GM23338 (cell line): ENCODE measurements at regions not wholly inside any gene's neighbourhood (a gene's known extent, or its start where the extent isn't known, plus 50 kb on each side); places are given as distances from the start of the nearest gene placed in this dataset.

Experiments
- CREB1 ChIP-seq: fragments of 250-450 bp; sonication (Bioruptor Pico); IDR thresholded peaks from 2 replicates; pipeline ENCODE4 v1.5.0; 2020; ENCODE audit warnings: low read depth, mild to moderate bottlenecking, moderate library complexity
- CTCF ChIP-seq, 2 experiments: fragments of 200-600 bp in 1 of 2; sonication (generic) in 1 of 2; conservative IDR thresholded peaks; 2 replicates each; pipeline versions ENCODE4 v1.5.1 to v1.6.1; 2016 to 2017; ENCODE audit warnings: antibody characterized with exemption in 2 of 2, low read depth in 2 of 2, mild to moderate bottlenecking in 2 of 2, moderate library complexity in 1 of 2
- ETS1 ChIP-seq: IDR thresholded peaks from 2 replicates; pipeline ENCODE4 v1.6.1; 2016; ENCODE audit warnings: antibody characterized with exemption
- EZH2 ChIP-seq: fragments of 200-600 bp; sonication (generic); IDR thresholded peaks from one replicate; pipeline ENCODE4 v1.8.0; 2017; ENCODE audit warnings: antibody characterized with exemption, mild to moderate bottlenecking, low read depth; ENCODE audit not compliant: unreplicated experiment
- EZH2phosphoT487 ChIP-seq: fragments of 200-600 bp; sonication (generic); IDR thresholded peaks from one replicate; pipeline ENCODE4 v1.8.1; 2018; ENCODE audit warnings: antibody characterized with exemption; ENCODE audit not compliant: unreplicated experiment
- NANOG ChIP-seq: IDR thresholded peaks from 2 replicates; pipeline ENCODE4 v1.6.1; 2016; ENCODE audit warnings: antibody characterized with exemption, borderline replicate concordance
- POLR2AphosphoS5 ChIP-seq: IDR thresholded peaks from 2 replicates; pipeline ENCODE4 v1.6.1; 2016; ENCODE audit warnings: antibody characterized with exemption, low read depth
- REST ChIP-seq: IDR thresholded peaks from one replicate; pipeline ENCODE4 v1.6.1; 2018; ENCODE audit warnings: antibody characterized with exemption; ENCODE audit not compliant: unreplicated experiment
- STAT1 ChIP-seq: IDR thresholded peaks from one replicate; pipeline ENCODE4 v1.6.1; 2016; ENCODE audit warnings: antibody characterized with exemption; ENCODE audit not compliant: unreplicated experiment
- ZNF114 ChIP-seq: fragments of 250-450 bp; sonication (Bioruptor Pico); IDR thresholded peaks from 2 replicates; pipeline ENCODE4 v1.5.0; 2020; ENCODE audit warnings: mild to moderate bottlenecking, moderate library complexity
- ZNF331 ChIP-seq: fragments of 250-450 bp; sonication (Bioruptor Pico); IDR thresholded peaks from 2 replicates; pipeline ENCODE4 v1.5.0; 2020; ENCODE audit warnings: low read depth, mild to moderate bottlenecking, moderate library complexity
- ZNF462 ChIP-seq: fragments of 250-450 bp; sonication (Bioruptor Pico); IDR thresholded peaks from 2 replicates; pipeline ENCODE4 v1.5.0; 2020; ENCODE audit warnings: mild to moderate bottlenecking, moderate library complexity

- TF ChIP-seq CTCF (conservative IDR thresholded peaks at IDR 0.05; ENCODE audit: low read depth in 2 of 2) = no peak
- no peak for TF ChIP-seq EZH2phosphoT487
- no peak for TF ChIP-seq CREB1 (CRISPR knock-in tag)
- no peak for TF ChIP-seq EZH2
- no peak for TF ChIP-seq REST
- no peak for TF ChIP-seq ETS1
- TF ChIP-seq ZNF331 (CRISPR knock-in tag) = no peak
- no peak for TF ChIP-seq POLR2AphosphoS5
- no peak for TF ChIP-seq ZNF114 (CRISPR knock-in tag)
- TF ChIP-seq STAT1 = no peak
- no peak for TF ChIP-seq ZNF462 (CRISPR knock-in tag)
- TF ChIP-seq NANOG = no peak
These were observed 328.5 kb upstream of the RUNX1 start for GRCh38 chr21:35377505-35378090.
